SK-N-MC (cell line): ENCODE measurements at regions not wholly inside any gene's neighbourhood (a gene's known extent, or its start where the extent isn't known, plus 50 kb on each side); places are given as distances from the start of the nearest gene placed in this dataset.

Source experiments
- EZH2 ChIP-seq: fragments of 200-600 bp; sonication (generic); IDR thresholded peaks from one replicate; pipeline ENCODE4 v1.6.1; 2017; ENCODE audit warnings: antibody characterized with exemption
- POLR2AphosphoS5 ChIP-seq: IDR thresholded peaks from 2 replicates; pipeline ENCODE4 v1.6.1; 2012; ENCODE audit warnings: mild to moderate bottlenecking, low read depth, low read length, borderline replicate concordance

DNA sequence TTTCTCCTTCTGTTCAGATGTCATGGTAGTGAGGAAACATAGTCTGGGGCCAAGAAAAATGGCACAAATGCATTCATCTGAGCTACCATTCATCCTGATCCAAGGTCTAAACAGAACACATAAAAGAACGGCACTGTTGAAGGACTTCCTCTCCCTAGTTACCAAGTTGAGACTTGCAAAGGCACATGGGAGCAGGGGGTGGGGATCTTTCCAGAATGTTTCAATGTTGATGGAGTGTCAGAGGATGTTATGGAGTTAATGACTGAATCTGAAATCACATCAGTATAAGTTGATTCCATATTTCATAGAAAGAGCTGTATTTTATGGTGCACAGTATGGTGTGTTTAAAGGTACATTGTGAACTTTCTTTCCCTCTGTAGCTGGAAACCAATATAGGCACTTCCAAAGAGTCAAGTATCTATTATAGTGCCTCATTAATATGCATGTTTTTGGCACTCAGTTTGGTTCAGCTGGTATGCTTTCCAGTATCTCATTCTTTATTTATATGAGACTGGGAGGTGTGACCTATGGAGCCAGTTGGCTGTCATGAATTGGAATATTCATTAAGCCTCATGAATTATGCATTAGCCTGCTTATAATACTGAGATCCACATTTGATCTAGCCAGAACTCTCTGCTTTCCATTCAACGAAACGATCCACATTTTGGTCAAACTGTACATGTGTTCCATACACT, 603.0 kb downstream of the NR2F1-AS1 start:
- TF ChIP-seq POLR2AphosphoS5: no peak
- TF ChIP-seq EZH2: no peak
